IMR-90 (cell line): ENCODE measurements at regions not wholly inside any gene's neighbourhood (a gene's known extent, or its start where the extent isn't known, plus 50 kb on each side); places are given as distances from the start of the nearest gene placed in this dataset.

Experiments used
- ATAC-seq: fragments of 200-7000 bp; cut with Tn5 transposase; 2 replicates; pipeline ENCODE4 v1.9.1; 2020; ENCODE audit warnings: low read depth, mild to moderate bottlenecking, moderate library complexity
- BruUV-seq: library from RNA; stranded (reverse); fragments of 400-500 nt; replicated peaks from 2 replicates; lab custom pipeline; 2021; lab: Mats Ljungman, UMichigan
- CTCF ChIA-PET: fragments of 300-600 bp; formaldehyde crosslinking; extraction: SDS; loops from one replicate; lab custom pipeline; 2021; ENCODE audit warnings: antibody characterized with exemption; lab: Yijun Ruan, JAX
- POLR2A ChIA-PET: fragments of 300-600 bp; sonication (Branson Sonifier 250); formaldehyde crosslinking; loops from one replicate; lab custom pipeline; 2022; ENCODE audit warnings: antibody characterized with exemption; ENCODE audit not compliant: unreplicated experiment; lab: Charles Lee
- DNase-seq: peaks from one replicate; pipeline ENCODE4 v3.0.0; 2013
- H2AFZ ChIP-seq: replicated peaks from 2 replicates; pipeline ENCODE3; 2013; ENCODE audit warnings: low read length, mild to moderate bottlenecking; ENCODE audit not compliant: poor library complexity
- H2AK5ac ChIP-seq: 2 replicates; pipeline ENCODE4 v1.6.1; 2013; ENCODE audit warnings: low read depth, low read length, inconsistent platforms
- H2AK9ac ChIP-seq: replicated peaks from 2 replicates; pipeline ENCODE3; 2013; ENCODE audit warnings: mild to moderate bottlenecking, low read depth, low read length, moderate library complexity; ENCODE audit not compliant: poor library complexity
- H2BK120ac ChIP-seq: 2 replicates; pipeline ENCODE4 v1.6.1; 2013; ENCODE audit warnings: low read depth, low read length, inconsistent platforms
- H2BK15ac ChIP-seq: 3 replicates; pipeline ENCODE4 v1.6.1; 2013; ENCODE audit warnings: low read depth, low read length, inconsistent platforms
- H2BK20ac ChIP-seq: 2 replicates; pipeline ENCODE4 v1.6.1; 2013; ENCODE audit warnings: low read depth, mild to moderate bottlenecking, inconsistent platforms, low read length, moderate library complexity
- H2BK5ac ChIP-seq: 2 replicates; pipeline ENCODE4 v1.6.1; 2013; ENCODE audit warnings: mild to moderate bottlenecking, low read depth, low read length, inconsistent platforms; ENCODE audit not compliant: poor library complexity, severe bottlenecking
- H3K14ac ChIP-seq: replicated peaks from 2 replicates; pipeline ENCODE4 v1.6.1; 2013; ENCODE audit warnings: low read depth, low read length, inconsistent platforms
- H3K18ac ChIP-seq: 2 replicates; pipeline ENCODE4 v1.6.1; 2013; ENCODE audit warnings: low read depth, low read length, control low read depth
- H3K23ac ChIP-seq: 2 replicates; pipeline ENCODE4 v1.6.1; 2013; ENCODE audit warnings: low read depth, low read length, inconsistent platforms
- H3K27ac ChIP-seq: 2 replicates; pipeline ENCODE4 v1.5.1; 2013; ENCODE audit warnings: mild to moderate bottlenecking, control low read depth, low read length; ENCODE audit not compliant: insufficient read depth
- H3K27me3 ChIP-seq: 2 replicates; pipeline ENCODE4 v1.6.1; 2013; ENCODE audit warnings: low read length; ENCODE audit not compliant: control insufficient read depth, insufficient read depth
- H3K36me3 ChIP-seq: 2 replicates; pipeline ENCODE4 v1.6.1; 2013; ENCODE audit warnings: low read length, mixed read lengths; ENCODE audit not compliant: control insufficient read depth, insufficient read depth
- H3K4ac ChIP-seq: 2 replicates; pipeline ENCODE4 v1.6.1; 2013; ENCODE audit warnings: low read depth, low read length, inconsistent platforms
- H3K4me1 ChIP-seq: 2 replicates; pipeline ENCODE4 v1.6.1; 2013; ENCODE audit warnings: low read length, mixed read lengths; ENCODE audit not compliant: control insufficient read depth, insufficient read depth
- H3K4me2 ChIP-seq: 2 replicates; pipeline ENCODE4 v1.6.1; 2013; ENCODE audit warnings: low read depth, mild to moderate bottlenecking, control low read depth, low read length, moderate library complexity
- H3K4me3 ChIP-seq: 2 replicates; pipeline ENCODE4 v1.5.1; 2013; ENCODE audit warnings: low read depth, mild to moderate bottlenecking, control low read depth, low read length, moderate library complexity; ENCODE audit not compliant: insufficient read depth
- H3K56ac ChIP-seq: 2 replicates; pipeline ENCODE4 v1.6.1; 2013; ENCODE audit warnings: low read length, inconsistent platforms; ENCODE audit not compliant: insufficient read depth; ENCODE audit errors: extremely low read depth
- H3K79me1 ChIP-seq, 2 experiments: 2 replicates each; pipeline ENCODE4 v1.6.1; 2013; ENCODE audit warnings: low read length in 2 of 2, inconsistent platforms in 1 of 2, low read depth in 1 of 2
- H3K9ac ChIP-seq: 2 replicates; pipeline ENCODE4 v1.6.1; 2013; ENCODE audit warnings: low read depth, low read length, control low read depth
- H3K9me1 ChIP-seq: 2 replicates; pipeline ENCODE4 v1.6.1; 2013; ENCODE audit warnings: low read length, inconsistent platforms; ENCODE audit not compliant: insufficient read depth
- H3K9me3 ChIP-seq: 2 replicates; pipeline ENCODE4 v1.6.1; 2013; ENCODE audit warnings: low read length; ENCODE audit not compliant: control insufficient read depth, insufficient read depth
- H4K20me1 ChIP-seq: 2 replicates; pipeline ENCODE4 v1.6.1; 2013; ENCODE audit warnings: low read length, inconsistent platforms; ENCODE audit not compliant: insufficient read depth
- H4K5ac ChIP-seq: 2 replicates; pipeline ENCODE4 v1.6.1; 2013; ENCODE audit warnings: mild to moderate bottlenecking, low read depth, low read length, control low read depth
- H4K8ac ChIP-seq, 2 experiments: 2 replicates each; pipeline ENCODE4 v1.6.1; 2013; ENCODE audit warnings: low read depth in 2 of 2, low read length in 2 of 2, control low read depth in 1 of 2, inconsistent platforms in 1 of 2
- H4K91ac ChIP-seq: 2 replicates; pipeline ENCODE4 v1.6.1; 2013; ENCODE audit warnings: low read depth, low read length, inconsistent platforms; ENCODE audit not compliant: insufficient read depth
- BHLHE40 ChIP-seq: fragments of 150-350 bp; IDR thresholded peaks from 2 replicates; pipeline ENCODE4 v1.6.1; 2016; ENCODE audit warnings: mild to moderate bottlenecking, low read depth, low read length
- CEBPB ChIP-seq: IDR thresholded peaks from 2 replicates; pipeline ENCODE4 v1.6.1; 2012; ENCODE audit warnings: low read depth, low read length, improper control_type of control experiment
- MAFK ChIP-seq: IDR thresholded peaks from 2 replicates; pipeline ENCODE4 v1.6.1; 2012; ENCODE audit warnings: low read depth, low read length, improper control_type of control experiment
- MAZ ChIP-seq: IDR thresholded peaks from 2 replicates; pipeline ENCODE4 v1.6.1; 2012; ENCODE audit warnings: low read depth, mild to moderate bottlenecking, low read length, improper control_type of control experiment, moderate library complexity, borderline replicate concordance
- MXI1 ChIP-seq: IDR thresholded peaks from 2 replicates; pipeline ENCODE4 v1.6.1; 2012; ENCODE audit warnings: low read depth, mild to moderate bottlenecking, low read length, moderate library complexity, borderline replicate concordance
- POLR2A ChIP-seq: IDR thresholded peaks from 2 replicates; pipeline ENCODE4 v1.6.1; 2012; ENCODE audit warnings: mild to moderate bottlenecking, low read depth, low read length
- RAD21 ChIP-seq: IDR thresholded peaks from 2 replicates; pipeline ENCODE4 v1.6.1; 2012; ENCODE audit warnings: low read length, improper control_type of control experiment
- RCOR1 ChIP-seq: IDR thresholded peaks from 2 replicates; pipeline ENCODE4 v1.6.1; 2012; ENCODE audit warnings: mild to moderate bottlenecking, low read length, improper control_type of control experiment; ENCODE audit not compliant: insufficient replicate concordance
- SMC3 ChIP-seq: fragments of 150-350 bp; IDR thresholded peaks from 2 replicates; pipeline ENCODE4 v1.6.1; 2016; ENCODE audit warnings: low read depth, mild to moderate bottlenecking, antibody characterized with exemption, low read length, moderate library complexity
- WGBS, 2 experiments: methylation state at CpG; one replicate each; pipeline versions ENCODE4 v1.1.5 to v1.1.7; 2013; ENCODE audit warnings: missing lambda C conversion rate in 2 of 2; ENCODE audit not compliant: insufficient read length in 1 of 2; ENCODE audit errors: extremely low coverage in 2 of 2; 5-methylcytosine and 5-hydroxymethylcytosine counted together
- dilution Hi-C: fragments of 300-500 bp; cut with HindIII; formaldehyde crosslinking; loops from one replicate; pipeline ENCODE4 v1.14.3; 2018; ENCODE audit warnings: low sequenced_read_pairs; ENCODE audit not compliant: unreplicated experiment
- in situ Hi-C: fragments of 300-500 bp; cut with MboI; formaldehyde crosslinking; loops from 3 replicates; pipeline ENCODE4 v1.14.3; 2019; ENCODE audit warnings: low sequenced_read_pairs, inconsistent platforms, mixed read lengths
- intact Hi-C: fragments of 100-400 bp; cut with micrococcal nuclease; formaldehyde crosslinking; loops from 2 replicates; pipeline ENCODE4 v1.10.0; 2022
- TF ChIP-seq, protein P1 (sequence below): conservative IDR thresholded peaks from 2 replicates; pipeline ENCODE4 v1.5.1; 2012; ENCODE audit warnings: mild to moderate bottlenecking, low read depth, low read length, improper control_type of control experiment

DNA sequence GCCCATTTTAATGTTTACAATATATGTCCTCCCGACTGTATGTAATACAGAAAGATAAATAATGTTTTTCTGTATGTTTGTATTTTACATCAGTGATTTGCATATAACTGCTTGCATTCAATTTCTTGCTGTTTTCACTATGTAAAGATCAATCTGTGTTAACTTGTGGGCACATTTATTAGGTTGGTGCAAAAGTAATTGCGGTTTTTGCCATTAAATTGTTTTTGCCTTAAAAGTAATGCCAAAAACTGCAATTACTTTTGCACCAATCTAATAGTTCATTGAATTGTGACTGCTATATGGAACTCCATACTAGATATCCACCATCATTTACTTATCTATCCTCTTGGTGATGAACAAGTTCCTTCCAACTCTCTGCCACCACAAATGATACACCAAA, 73.9 kb upstream of the SRD5A3 start:
- no peaks in the 10 kb centered on the region for H3K36me3 ChIP-seq
- no peaks in the 10 kb centered on the region for H3K9me1 ChIP-seq
- H4K5ac ChIP-seq = no peak overlapping the region
- DNase-seq (no peak), ATAC-seq (no peak)
- intact Hi-C loops (no loop called here), in situ Hi-C loops (no loop called here), dilution Hi-C loops (no loop called here)
- no peak for TF ChIP-seq SMC3
- no peak for TF ChIP-seq RAD21
- TF ChIP-seq MAZ = no peak
- TF ChIP-seq, protein P1, sequence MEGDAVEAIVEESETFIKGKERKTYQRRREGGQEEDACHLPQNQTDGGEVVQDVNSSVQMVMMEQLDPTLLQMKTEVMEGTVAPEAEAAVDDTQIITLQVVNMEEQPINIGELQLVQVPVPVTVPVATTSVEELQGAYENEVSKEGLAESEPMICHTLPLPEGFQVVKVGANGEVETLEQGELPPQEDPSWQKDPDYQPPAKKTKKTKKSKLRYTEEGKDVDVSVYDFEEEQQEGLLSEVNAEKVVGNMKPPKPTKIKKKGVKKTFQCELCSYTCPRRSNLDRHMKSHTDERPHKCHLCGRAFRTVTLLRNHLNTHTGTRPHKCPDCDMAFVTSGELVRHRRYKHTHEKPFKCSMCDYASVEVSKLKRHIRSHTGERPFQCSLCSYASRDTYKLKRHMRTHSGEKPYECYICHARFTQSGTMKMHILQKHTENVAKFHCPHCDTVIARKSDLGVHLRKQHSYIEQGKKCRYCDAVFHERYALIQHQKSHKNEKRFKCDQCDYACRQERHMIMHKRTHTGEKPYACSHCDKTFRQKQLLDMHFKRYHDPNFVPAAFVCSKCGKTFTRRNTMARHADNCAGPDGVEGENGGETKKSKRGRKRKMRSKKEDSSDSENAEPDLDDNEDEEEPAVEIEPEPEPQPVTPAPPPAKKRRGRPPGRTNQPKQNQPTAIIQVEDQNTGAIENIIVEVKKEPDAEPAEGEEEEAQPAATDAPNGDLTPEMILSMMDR = no peak
- no peak for TF ChIP-seq MAFK
- no peak for TF ChIP-seq MXI1
- no peak for TF ChIP-seq CEBPB
- no peak for TF ChIP-seq POLR2A
- no peak for TF ChIP-seq BHLHE40
- TF ChIP-seq RCOR1 = no peak
- CTCF ChIA-PET = no interaction called here
- H3K14ac ChIP-seq = no peak overlapping the region
- H3K9ac ChIP-seq = no peak overlapping the region
- H3K27me3 ChIP-seq = peaks cover 6% of the 10 kb centered on the region
- H3K4me2 ChIP-seq = no peak overlapping the region
- no peak overlapping the region for H4K91ac ChIP-seq
- no peak overlapping the region for H2AK5ac ChIP-seq
- H3K56ac ChIP-seq = no peak overlapping the region
- no peak overlapping the region for H2BK15ac ChIP-seq
- H2AFZ ChIP-seq = no peak overlapping the region
- no peak overlapping the region for H4K8ac ChIP-seq
- no peak overlapping the region for H2AK9ac ChIP-seq
- no peak overlapping the region for H2BK5ac ChIP-seq
- no peaks in the 10 kb centered on the region for H3K79me1 ChIP-seq
- no peaks in the 10 kb centered on the region for H4K20me1 ChIP-seq
- no peak overlapping the region for H2BK120ac ChIP-seq
- H3K4me1 ChIP-seq = no peaks in the 10 kb centered on the region
- H3K23ac ChIP-seq = no peak overlapping the region
- no peak overlapping the region for H2BK20ac ChIP-seq
- H3K9me3 ChIP-seq = no peaks in the 10 kb centered on the region
- no peak overlapping the region for H3K18ac ChIP-seq
- no peak overlapping the region for H3K27ac ChIP-seq
- no peak overlapping the region for H3K4ac ChIP-seq
- no peak overlapping the region for H3K4me3 ChIP-seq
- no CpG with 5 or more reads among the region's 2 CpGs for WGBS, 2 experiments
- POLR2A ChIA-PET = no interaction called here
- no TSS peak for BruUV-seq
